SK-N-SH treated with all-trans-retinoic acid at 6 μM for 48 hours (cell line): ENCODE measurements at regions not wholly inside any gene's neighbourhood (a gene's known extent, or its start where the extent isn't known, plus 50 kb on each side); places are given as distances from the start of the nearest gene placed in this dataset.

Experiments used
- ARNTL ChIP-seq: fragments of 450-650 bp; formaldehyde crosslinking; IDR thresholded peaks from 2 replicates; pipeline ENCODE4 v1.5.0; 2020; ENCODE audit warnings: low read depth, mild to moderate bottlenecking, moderate library complexity, borderline replicate concordance
- ESRRG ChIP-seq: fragments of 250-450 bp; sonication (Bioruptor Pico); IDR thresholded peaks from 2 replicates; pipeline ENCODE4 v1.6.1; 2021; ENCODE audit warnings: mild to moderate bottlenecking
- PATZ1 ChIP-seq: fragments of 250-450 bp; sonication (Bioruptor Pico); IDR thresholded peaks from 2 replicates; pipeline ENCODE4 v1.8.0; 2020; ENCODE audit warnings: mild to moderate bottlenecking, moderate library complexity, borderline replicate concordance
- PPARA ChIP-seq: fragments of 250-450 bp; sonication (Bioruptor Pico); IDR thresholded peaks from 2 replicates; pipeline ENCODE4 v1.5.0; 2020; ENCODE audit warnings: mild to moderate bottlenecking, borderline replicate concordance
- RARB ChIP-seq: fragments of 250-450 bp; sonication (Bioruptor Pico); IDR thresholded peaks from 2 replicates; pipeline ENCODE4 v1.8.0; 2021; ENCODE audit warnings: mild to moderate bottlenecking, moderate library complexity
- SNAI2 ChIP-seq: fragments of 250-450 bp; sonication (Bioruptor Pico); IDR thresholded peaks from 2 replicates; pipeline ENCODE4 v1.5.0; 2020; ENCODE audit warnings: mild to moderate bottlenecking, moderate library complexity
- ZFP3 ChIP-seq: fragments of 250-450 bp; sonication (Bioruptor Pico); IDR thresholded peaks from 2 replicates; pipeline ENCODE4 v1.5.0; 2020; ENCODE audit warnings: mild to moderate bottlenecking, moderate library complexity
- ZFP30 ChIP-seq: fragments of 450-650 bp; formaldehyde crosslinking; IDR thresholded peaks from 2 replicates; pipeline ENCODE4 v1.5.0; 2022; ENCODE audit warnings: mild to moderate bottlenecking, moderate library complexity
- ZNF565 ChIP-seq: fragments of 450-650 bp; formaldehyde crosslinking; conservative IDR thresholded peaks from 2 replicates; pipeline ENCODE4 v1.5.0; 2020; ENCODE audit warnings: low read depth, mild to moderate bottlenecking, moderate library complexity

DNA sequence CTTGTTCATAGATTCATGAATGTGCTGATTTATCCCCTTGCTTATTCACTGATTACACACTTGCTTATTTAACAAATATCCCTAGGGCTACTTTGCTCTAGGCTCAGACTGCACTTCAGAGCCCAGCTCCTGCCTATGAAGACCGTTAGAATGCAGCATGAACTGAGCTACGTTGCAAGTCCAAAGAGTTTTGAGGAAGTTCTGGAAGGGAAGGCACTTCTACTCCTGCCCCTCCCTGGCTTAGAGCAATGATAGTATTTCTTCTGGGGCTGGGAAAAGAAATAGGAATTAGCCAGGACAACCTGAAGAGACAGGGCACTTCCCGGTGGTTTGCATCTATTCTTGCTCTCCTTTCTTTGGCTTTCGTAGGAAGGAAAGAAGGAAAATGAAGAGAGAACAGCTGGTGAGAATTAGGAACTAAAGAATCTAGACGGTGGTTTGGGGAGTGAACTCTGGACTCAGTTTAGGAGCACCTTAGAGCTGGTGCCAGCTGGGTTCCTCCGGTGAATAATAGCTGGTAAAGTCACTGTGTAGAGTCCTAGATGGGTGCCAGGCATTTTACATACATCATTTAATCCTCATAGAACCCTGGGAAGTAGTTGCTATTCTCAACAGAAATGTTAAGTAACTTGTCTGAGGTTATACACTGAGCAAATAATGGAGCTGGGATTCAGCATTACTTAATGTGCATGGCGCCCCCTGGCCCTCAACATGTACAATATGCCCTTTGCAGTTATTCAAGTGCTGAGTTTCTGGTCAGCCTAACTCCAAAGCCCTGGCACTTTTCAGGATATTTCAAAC is 65.9 kb downstream of the NDUFS5 start:
- TF ChIP-seq ARNTL (CRISPR knock-in tag) (no peak), PATZ1 (CRISPR knock-in tag) (no peak), RARB (no peak), PPARA (no peak), ZNF565 (CRISPR knock-in tag) (no peak), ZFP30 (CRISPR knock-in tag) (no peak), SNAI2 (CRISPR knock-in tag) (no peak), ESRRG (no peak), ZFP3 (CRISPR knock-in tag) (no peak)
